ENCODE measurements at regions not wholly inside any gene's neighbourhood (a gene's known extent, or its start where the extent isn't known, plus 50 kb on each side); places are given as distances from the start of the nearest gene placed in this dataset.

DNA sequence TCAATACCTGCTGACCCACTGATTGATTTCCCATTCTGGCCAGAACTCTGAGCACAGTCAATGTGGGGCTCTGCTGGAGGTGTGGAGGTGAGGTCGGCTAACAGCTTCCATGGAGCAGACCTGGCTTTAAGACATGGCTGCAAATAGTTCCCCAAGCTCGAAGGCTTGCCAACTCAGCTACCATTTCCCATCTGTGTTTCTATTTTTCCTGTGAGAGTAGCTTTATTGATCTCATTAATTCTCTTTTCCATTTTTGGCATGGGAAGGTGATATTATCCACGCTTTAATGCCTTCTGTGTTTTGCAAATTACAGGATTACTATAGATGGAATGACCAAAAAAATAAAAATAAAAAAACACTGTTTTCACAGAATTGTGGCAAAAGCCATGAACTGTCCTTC is 151.6 kb upstream of the XYLT1 start (continued):
- TF ChIP-seq, protein P1, sequence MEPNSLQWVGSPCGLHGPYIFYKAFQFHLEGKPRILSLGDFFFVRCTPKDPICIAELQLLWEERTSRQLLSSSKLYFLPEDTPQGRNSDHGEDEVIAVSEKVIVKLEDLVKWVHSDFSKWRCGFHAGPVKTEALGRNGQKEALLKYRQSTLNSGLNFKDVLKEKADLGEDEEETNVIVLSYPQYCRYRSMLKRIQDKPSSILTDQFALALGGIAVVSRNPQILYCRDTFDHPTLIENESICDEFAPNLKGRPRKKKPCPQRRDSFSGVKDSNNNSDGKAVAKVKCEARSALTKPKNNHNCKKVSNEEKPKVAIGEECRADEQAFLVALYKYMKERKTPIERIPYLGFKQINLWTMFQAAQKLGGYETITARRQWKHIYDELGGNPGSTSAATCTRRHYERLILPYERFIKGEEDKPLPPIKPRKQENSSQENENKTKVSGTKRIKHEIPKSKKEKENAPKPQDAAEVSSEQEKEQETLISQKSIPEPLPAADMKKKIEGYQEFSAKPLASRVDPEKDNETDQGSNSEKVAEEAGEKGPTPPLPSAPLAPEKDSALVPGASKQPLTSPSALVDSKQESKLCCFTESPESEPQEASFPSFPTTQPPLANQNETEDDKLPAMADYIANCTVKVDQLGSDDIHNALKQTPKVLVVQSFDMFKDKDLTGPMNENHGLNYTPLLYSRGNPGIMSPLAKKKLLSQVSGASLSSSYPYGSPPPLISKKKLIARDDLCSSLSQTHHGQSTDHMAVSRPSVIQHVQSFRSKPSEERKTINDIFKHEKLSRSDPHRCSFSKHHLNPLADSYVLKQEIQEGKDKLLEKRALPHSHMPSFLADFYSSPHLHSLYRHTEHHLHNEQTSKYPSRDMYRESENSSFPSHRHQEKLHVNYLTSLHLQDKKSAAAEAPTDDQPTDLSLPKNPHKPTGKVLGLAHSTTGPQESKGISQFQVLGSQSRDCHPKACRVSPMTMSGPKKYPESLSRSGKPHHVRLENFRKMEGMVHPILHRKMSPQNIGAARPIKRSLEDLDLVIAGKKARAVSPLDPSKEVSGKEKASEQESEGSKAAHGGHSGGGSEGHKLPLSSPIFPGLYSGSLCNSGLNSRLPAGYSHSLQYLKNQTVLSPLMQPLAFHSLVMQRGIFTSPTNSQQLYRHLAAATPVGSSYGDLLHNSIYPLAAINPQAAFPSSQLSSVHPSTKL (CRISPR knock-in tag; IDR thresholded peaks at IDR 0.05): no peak
- TF ChIP-seq ZNF564 (CRISPR knock-in tag; IDR thresholded peaks at IDR 0.05) (no peak), ZMYM2 (CRISPR knock-in tag; IDR thresholded peaks at IDR 0.05) (no peak), STAT5B (CRISPR knock-in tag; IDR thresholded peaks at IDR 0.05) (no peak), DNMT1 (CRISPR knock-in tag; IDR thresholded peaks at IDR 0.05) (no peak), PHB2 (IDR thresholded peaks at IDR 0.05; ENCODE audit: partially characterized antibody) (no peak), HNRNPL (IDR thresholded peaks at IDR 0.05; ENCODE audit: low read depth, low read length) (no peak)
- TF ChIP-seq, protein P2, sequence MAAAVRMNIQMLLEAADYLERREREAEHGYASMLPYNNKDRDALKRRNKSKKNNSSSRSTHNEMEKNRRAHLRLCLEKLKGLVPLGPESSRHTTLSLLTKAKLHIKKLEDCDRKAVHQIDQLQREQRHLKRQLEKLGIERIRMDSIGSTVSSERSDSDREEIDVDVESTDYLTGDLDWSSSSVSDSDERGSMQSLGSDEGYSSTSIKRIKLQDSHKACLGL (CRISPR knock-in tag; IDR thresholded peaks at IDR 0.05): no peak
- TF ChIP-seq, protein P3, sequence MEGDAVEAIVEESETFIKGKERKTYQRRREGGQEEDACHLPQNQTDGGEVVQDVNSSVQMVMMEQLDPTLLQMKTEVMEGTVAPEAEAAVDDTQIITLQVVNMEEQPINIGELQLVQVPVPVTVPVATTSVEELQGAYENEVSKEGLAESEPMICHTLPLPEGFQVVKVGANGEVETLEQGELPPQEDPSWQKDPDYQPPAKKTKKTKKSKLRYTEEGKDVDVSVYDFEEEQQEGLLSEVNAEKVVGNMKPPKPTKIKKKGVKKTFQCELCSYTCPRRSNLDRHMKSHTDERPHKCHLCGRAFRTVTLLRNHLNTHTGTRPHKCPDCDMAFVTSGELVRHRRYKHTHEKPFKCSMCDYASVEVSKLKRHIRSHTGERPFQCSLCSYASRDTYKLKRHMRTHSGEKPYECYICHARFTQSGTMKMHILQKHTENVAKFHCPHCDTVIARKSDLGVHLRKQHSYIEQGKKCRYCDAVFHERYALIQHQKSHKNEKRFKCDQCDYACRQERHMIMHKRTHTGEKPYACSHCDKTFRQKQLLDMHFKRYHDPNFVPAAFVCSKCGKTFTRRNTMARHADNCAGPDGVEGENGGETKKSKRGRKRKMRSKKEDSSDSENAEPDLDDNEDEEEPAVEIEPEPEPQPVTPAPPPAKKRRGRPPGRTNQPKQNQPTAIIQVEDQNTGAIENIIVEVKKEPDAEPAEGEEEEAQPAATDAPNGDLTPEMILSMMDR (CRISPR knock-in tag; IDR thresholded peaks at IDR 0.05): no peak

Data from HepG2 (cell line).